ENCODE measurements at regions not wholly inside any gene's neighbourhood (a gene's known extent, or its start where the extent isn't known, plus 50 kb on each side); places are given as distances from the start of the nearest gene placed in this dataset.
"Not testable (repeated sequence)": the region's sequence is repeated elsewhere in the genome, so short reads cannot be mapped to it uniquely, and the experiment has no call there.

DNA sequence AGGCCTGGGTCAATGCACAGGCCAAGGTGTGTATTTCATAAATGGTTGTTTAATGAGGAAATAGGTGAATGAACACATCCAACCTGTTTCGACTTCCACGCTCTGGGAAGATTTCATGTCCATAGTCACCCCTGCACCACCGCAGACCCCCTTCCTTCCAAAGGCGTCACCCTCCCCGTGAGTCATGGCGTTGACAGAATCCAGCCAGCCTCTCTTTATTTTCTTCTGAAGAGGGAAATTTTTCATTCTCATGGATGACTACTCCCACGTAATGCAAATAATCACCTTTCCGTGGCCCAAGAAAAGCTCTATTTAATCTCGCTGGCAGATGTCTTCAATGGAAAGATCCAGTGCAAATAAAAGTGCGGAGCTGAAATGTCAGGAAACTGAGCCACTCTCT, 75.3 kb upstream of the FOXK1 start:
- no peaks in the 10 kb centered on the region for H3K27me3 ChIP-seq (ENCODE audit: control insufficient read depth, low read length)
- H3K79me2 ChIP-seq (ENCODE audit: control insufficient read depth, low read length), result no peaks in the 10 kb centered on the region
- no peaks in the 10 kb centered on the region for H3K4me1 ChIP-seq (ENCODE audit: control insufficient read depth, low read length)
- no peak for TF ChIP-seq EZH2phosphoT487 (IDR thresholded peaks at IDR 0.05; ENCODE audit: borderline replicate concordance, low read length)
- TF ChIP-seq, protein P1, sequence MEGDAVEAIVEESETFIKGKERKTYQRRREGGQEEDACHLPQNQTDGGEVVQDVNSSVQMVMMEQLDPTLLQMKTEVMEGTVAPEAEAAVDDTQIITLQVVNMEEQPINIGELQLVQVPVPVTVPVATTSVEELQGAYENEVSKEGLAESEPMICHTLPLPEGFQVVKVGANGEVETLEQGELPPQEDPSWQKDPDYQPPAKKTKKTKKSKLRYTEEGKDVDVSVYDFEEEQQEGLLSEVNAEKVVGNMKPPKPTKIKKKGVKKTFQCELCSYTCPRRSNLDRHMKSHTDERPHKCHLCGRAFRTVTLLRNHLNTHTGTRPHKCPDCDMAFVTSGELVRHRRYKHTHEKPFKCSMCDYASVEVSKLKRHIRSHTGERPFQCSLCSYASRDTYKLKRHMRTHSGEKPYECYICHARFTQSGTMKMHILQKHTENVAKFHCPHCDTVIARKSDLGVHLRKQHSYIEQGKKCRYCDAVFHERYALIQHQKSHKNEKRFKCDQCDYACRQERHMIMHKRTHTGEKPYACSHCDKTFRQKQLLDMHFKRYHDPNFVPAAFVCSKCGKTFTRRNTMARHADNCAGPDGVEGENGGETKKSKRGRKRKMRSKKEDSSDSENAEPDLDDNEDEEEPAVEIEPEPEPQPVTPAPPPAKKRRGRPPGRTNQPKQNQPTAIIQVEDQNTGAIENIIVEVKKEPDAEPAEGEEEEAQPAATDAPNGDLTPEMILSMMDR (IDR thresholded peaks at IDR 0.05; ENCODE audit: low read depth, low read length, poor library complexity, severe bottlenecking), result no peak
- H4K20me1 ChIP-seq (ENCODE audit: control insufficient read depth, insufficient read depth, low read depth, low read length), result no peaks in the 10 kb centered on the region
- no peak overlapping the region for H3K4me2 ChIP-seq (ENCODE audit: low read length)
- H3K9me2 ChIP-seq (replicated peaks; ENCODE audit: control insufficient read depth, low read length), result no peaks in the 10 kb centered on the region
- H3K4me3 ChIP-seq (ENCODE audit: low read length), result no peak overlapping the region
- H3K36me3 ChIP-seq (ENCODE audit: control insufficient read depth, low read length), result no peaks in the 10 kb centered on the region
- peaks cover 3% of the 10 kb centered on the region; the same call in 1 of the 2 replicates for H3F3A ChIP-seq (ENCODE audit: control insufficient read depth, insufficient read depth)
- no peak overlapping the region for H3K27ac ChIP-seq (ENCODE audit: low read depth, low read length)
- peaks cover 6% of the 10 kb centered on the region; the same call in 1 of the 2 replicates for H3K9me3 ChIP-seq (ENCODE audit: control insufficient read depth, insufficient read depth, low read length)

DNA sequence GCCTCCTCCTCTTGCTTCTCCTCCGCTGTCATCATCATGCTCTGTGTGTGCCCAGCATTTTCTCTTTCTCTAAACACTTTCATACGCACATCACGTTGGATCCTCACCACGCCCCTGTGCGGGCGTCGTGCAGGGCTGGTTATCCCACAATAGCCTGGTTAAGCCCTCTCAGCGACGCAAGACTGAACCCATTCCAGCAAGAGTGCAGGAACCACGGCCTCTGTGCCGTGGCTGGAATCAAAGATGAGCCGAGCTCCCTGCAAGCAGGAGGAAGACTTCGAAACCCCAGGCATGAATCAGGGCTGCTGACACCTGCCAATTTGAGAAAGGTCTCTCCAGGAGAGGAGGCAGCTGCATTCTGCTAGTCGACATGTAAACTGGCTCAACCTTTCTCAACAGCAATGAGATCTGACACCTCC, 74.8 kb upstream of the FOXK1 start:
- no peaks in the 10 kb centered on the region for H4K20me1 ChIP-seq (ENCODE audit: control insufficient read depth, insufficient read depth, low read depth, low read length)
- H3K4me1 ChIP-seq (ENCODE audit: control insufficient read depth, low read length), result no peaks in the 10 kb centered on the region
- H3K9me2 ChIP-seq (replicated peaks; ENCODE audit: control insufficient read depth, low read length), result no peaks in the 10 kb centered on the region
- TF ChIP-seq EZH2phosphoT487 (IDR thresholded peaks at IDR 0.05; ENCODE audit: borderline replicate concordance, low read length), result no peak
- TF ChIP-seq, protein P1 (IDR thresholded peaks at IDR 0.05; ENCODE audit: low read depth, low read length, poor library complexity, severe bottlenecking), result no peak
- no peaks in the 10 kb centered on the region for H3K36me3 ChIP-seq (ENCODE audit: control insufficient read depth, low read length)
- peaks cover 3% of the 10 kb centered on the region; the same call in 1 of the 2 replicates for H3F3A ChIP-seq (ENCODE audit: control insufficient read depth, insufficient read depth)
- no peaks in the 10 kb centered on the region for H3K27me3 ChIP-seq (ENCODE audit: control insufficient read depth, low read length)
- no peak overlapping the region for H3K27ac ChIP-seq (ENCODE audit: low read depth, low read length)
- H3K79me2 ChIP-seq (ENCODE audit: control insufficient read depth, low read length), result no peaks in the 10 kb centered on the region
- no peak overlapping the region for H3K4me3 ChIP-seq (ENCODE audit: low read length)
- H3K9me3 ChIP-seq (ENCODE audit: control insufficient read depth, insufficient read depth, low read length), result peaks cover 6% of the 10 kb centered on the region; the same call in 1 of the 2 replicates
- no peak overlapping the region for H3K4me2 ChIP-seq (ENCODE audit: low read length)

DNA sequence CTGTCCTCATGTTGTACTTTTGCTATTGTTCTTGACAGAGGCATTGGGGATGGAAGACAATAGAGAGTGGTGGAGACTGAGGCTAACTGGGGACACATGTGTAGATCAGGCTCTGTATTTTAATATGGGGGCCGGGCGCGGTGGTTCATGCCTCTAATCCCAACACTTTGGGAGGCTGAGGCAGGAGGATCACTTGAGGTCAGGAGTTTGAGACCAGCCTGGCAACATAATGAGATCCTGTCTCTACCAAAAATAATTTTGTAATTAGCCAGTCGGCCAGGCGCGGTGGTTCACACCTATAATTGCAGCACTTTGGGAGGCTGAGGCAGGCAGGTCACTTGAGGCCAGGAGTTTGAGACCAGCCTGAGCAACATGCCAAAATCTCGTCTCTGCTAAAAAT, 72.5 kb upstream of the FOXK1 start:
- not testable (repeated sequence) for H3K79me2 ChIP-seq (ENCODE audit: control insufficient read depth, low read length); H3K4me3 ChIP-seq (ENCODE audit: low read length); H3K27ac ChIP-seq (ENCODE audit: low read depth, low read length); H3K9me2 ChIP-seq (replicated peaks; ENCODE audit: control insufficient read depth, low read length); H3K4me2 ChIP-seq (ENCODE audit: low read length); H4K20me1 ChIP-seq (ENCODE audit: control insufficient read depth, insufficient read depth, low read depth, low read length); H3K4me1 ChIP-seq (ENCODE audit: control insufficient read depth, low read length); H3F3A ChIP-seq (ENCODE audit: control insufficient read depth, insufficient read depth); H3K9me3 ChIP-seq (ENCODE audit: control insufficient read depth, insufficient read depth, low read length); H3K36me3 ChIP-seq (ENCODE audit: control insufficient read depth, low read length)
- peaks cover 11% of the 10 kb centered on the region for H3K27me3 ChIP-seq (ENCODE audit: control insufficient read depth, low read length)

DNA sequence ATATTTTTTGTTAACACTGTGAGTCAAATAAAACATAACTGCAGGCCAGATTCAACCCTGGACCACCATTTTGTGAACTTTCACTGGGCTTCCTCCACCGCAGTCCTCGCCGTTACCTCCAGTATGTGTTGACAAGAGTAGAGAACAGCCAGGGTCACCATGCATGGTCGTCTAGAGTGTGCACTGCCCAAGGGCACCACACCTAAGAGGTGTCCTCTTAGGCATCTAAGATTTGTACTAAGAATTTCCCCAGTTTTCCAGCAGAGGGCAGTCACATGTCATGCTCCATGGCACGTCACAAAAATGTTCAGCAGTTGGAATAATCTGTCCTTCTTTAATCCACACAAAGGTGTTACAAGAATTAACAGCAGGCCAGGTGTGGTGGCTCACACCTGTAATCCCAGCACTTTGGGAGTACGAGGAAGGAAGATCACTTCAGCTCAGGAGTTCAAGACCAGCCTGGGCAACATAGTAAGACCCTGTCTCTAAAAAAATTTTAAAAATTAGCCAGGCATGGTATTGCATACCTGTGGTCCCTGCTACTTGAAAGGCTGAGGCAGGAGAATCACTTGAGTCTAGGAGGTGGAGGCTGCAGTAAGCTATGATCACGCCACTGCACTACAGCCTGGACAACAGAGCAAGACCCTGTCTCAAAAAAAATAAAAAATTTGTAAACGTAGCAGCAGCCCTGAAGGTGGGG, 71.2 kb upstream of the FOXK1 start:
- Histone ChIP-seq H3K4me2 (ENCODE audit: low read length) (no peak overlapping the region), H3F3A (ENCODE audit: control insufficient read depth, insufficient read depth) (no peaks in the 10 kb centered on the region), H3K4me1 (ENCODE audit: control insufficient read depth, low read length) (no peaks in the 10 kb centered on the region), H3K27me3 (ENCODE audit: control insufficient read depth, low read length) (peaks cover 13% of the 10 kb centered on the region), H4K20me1 (ENCODE audit: control insufficient read depth, insufficient read depth, low read depth, low read length) (no peaks in the 10 kb centered on the region), H3K27ac (ENCODE audit: low read depth, low read length) (no peak overlapping the region), H3K36me3 (ENCODE audit: control insufficient read depth, low read length) (no peaks in the 10 kb centered on the region), H3K9me3 (ENCODE audit: control insufficient read depth, insufficient read depth, low read length) (no peaks in the 10 kb centered on the region), H3K4me3 (ENCODE audit: low read length) (no peak overlapping the region), H3K79me2 (ENCODE audit: control insufficient read depth, low read length) (no peaks in the 10 kb centered on the region), H3K9me2 (replicated peaks; ENCODE audit: control insufficient read depth, low read length) (no peaks in the 10 kb centered on the region)
- no peak for TF ChIP-seq EZH2phosphoT487 (IDR thresholded peaks at IDR 0.05; ENCODE audit: borderline replicate concordance, low read length)
- TF ChIP-seq, protein P1 (IDR thresholded peaks at IDR 0.05; ENCODE audit: low read depth, low read length, poor library complexity, severe bottlenecking), result peak; percentile 88

Data from DOHH2 (cell line).